ENCODE measurements at regions not wholly inside any gene's neighbourhood (a gene's known extent, or its start where the extent isn't known, plus 50 kb on each side); places are given as distances from the start of the nearest gene placed in this dataset.

DNA sequence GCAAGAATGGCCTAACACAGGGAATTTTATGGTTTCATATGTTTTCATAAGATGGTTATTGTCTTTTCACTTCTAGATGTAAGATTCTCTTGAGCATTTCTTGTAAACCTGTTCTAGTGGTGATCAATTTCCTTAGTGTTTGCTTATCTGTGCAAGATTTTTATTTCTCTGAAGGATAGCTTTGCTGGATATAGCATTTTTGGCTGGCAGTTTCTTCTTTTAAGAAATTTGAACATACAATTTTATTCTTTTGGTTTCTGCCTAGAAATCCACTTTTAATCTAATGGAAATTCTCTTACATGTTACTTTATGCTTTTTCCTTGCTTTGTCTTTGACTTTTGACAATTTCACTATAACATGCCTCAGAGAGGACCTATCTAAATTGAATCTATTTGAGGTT, 276.5 kb upstream of the SFRP2 start:
- H3K27ac Mint-ChIP-seq: no peak overlapping the region
- peaks cover 1 to 2% (median 2%) of the 10 kb centered on the region in 3 donors for H3K27me3 Mint-ChIP-seq (ENCODE audit: low read depth in 3 of 3)
- H3K4me3 Mint-ChIP-seq: no peak overlapping the region
- no peak overlapping the region for H2AFZ ChIP-seq (ENCODE audit: insufficient read depth, low read depth, low read length, poor library complexity, severe bottlenecking)
- no peaks in the 10 kb centered on the region for H3K79me2 ChIP-seq (ENCODE audit: insufficient read depth, low read length)
- intact Hi-C loops (cut with micrococcal nuclease): no loop called here
- no peaks in the 10 kb centered on the region for H4K20me1 ChIP-seq (ENCODE audit: insufficient read depth, low read length)
- H3K27me3 ChIP-seq (ENCODE audit: control insufficient read depth in 2 of 2, insufficient read depth in 2 of 2, low read length in 2 of 2): no peaks in the 10 kb centered on the region
- no peak overlapping the region for H3K4me3 ChIP-seq (replicated peaks in 1 of 3; ENCODE audit: low read depth in 2 of 3, low read length in 3 of 3)
- H3K4me2 ChIP-seq (replicated peaks; ENCODE audit: extremely low read depth, low read length, poor library complexity, severe bottlenecking): no peak overlapping the region
- no peaks in the 10 kb centered on the region for H3K36me3 Mint-ChIP-seq
- DNase-seq: no peak
- no peaks in the 10 kb centered on the region for H3K36me3 ChIP-seq (replicated peaks in 1 of 2; ENCODE audit: control insufficient read depth in 1 of 2, insufficient read depth in 2 of 2, low read length in 2 of 2)
- no peaks in the 10 kb centered on the region for H3K4me1 ChIP-seq (ENCODE audit: control insufficient read depth in 1 of 2, insufficient read depth in 2 of 2, low read length in 2 of 2)
- peaks cover 6 to 16% (median 15%) of the 10 kb centered on the region in 7 donors for H3K9me3 Mint-ChIP-seq
- H3K27ac ChIP-seq (ENCODE audit: low read depth in 1 of 2, low read length in 2 of 2): no peak overlapping the region
- H3K9me3 ChIP-seq (replicated peaks in 1 of 2; ENCODE audit: control insufficient read depth in 1 of 2, insufficient read depth in 1 of 2, low read length in 2 of 2): peaks cover 11 to 32% of the 10 kb centered on the region in 2 donors
- no peak overlapping the region for H3K9ac ChIP-seq (ENCODE audit: insufficient read depth, low read length, poor library complexity, severe bottlenecking)
- TF ChIP-seq, protein P1, sequence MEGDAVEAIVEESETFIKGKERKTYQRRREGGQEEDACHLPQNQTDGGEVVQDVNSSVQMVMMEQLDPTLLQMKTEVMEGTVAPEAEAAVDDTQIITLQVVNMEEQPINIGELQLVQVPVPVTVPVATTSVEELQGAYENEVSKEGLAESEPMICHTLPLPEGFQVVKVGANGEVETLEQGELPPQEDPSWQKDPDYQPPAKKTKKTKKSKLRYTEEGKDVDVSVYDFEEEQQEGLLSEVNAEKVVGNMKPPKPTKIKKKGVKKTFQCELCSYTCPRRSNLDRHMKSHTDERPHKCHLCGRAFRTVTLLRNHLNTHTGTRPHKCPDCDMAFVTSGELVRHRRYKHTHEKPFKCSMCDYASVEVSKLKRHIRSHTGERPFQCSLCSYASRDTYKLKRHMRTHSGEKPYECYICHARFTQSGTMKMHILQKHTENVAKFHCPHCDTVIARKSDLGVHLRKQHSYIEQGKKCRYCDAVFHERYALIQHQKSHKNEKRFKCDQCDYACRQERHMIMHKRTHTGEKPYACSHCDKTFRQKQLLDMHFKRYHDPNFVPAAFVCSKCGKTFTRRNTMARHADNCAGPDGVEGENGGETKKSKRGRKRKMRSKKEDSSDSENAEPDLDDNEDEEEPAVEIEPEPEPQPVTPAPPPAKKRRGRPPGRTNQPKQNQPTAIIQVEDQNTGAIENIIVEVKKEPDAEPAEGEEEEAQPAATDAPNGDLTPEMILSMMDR (IDR thresholded peaks at IDR 0.05): no peak
- H3K4me1 Mint-ChIP-seq: no peaks in the 10 kb centered on the region

DNA sequence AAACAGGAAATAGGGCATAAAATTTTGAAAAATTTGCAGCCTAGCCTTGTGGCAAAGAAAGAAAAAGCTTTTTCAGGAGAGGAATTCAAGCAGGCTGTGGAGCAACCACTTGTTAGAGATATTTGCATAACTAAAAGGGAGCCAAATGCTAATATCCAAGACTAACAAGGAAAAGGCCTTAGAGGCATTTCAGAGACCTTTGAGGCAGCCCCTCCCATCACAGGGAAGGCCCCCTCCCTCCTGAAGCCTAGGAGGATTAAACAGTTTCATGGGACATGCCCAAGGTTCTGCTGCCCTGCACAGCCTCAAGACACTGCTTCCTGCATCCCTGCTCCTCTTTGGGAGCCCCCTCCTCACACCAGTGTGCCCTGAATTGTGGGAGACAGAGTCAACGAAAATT, 275.4 kb upstream of the SFRP2 start:
- TF ChIP-seq, protein P1 (IDR thresholded peaks at IDR 0.05): no peak
- no peaks in the 10 kb centered on the region for H3K36me3 Mint-ChIP-seq
- Histone ChIP-seq H3K4me1 (ENCODE audit: control insufficient read depth in 1 of 2, insufficient read depth in 2 of 2, low read length in 2 of 2) (no peaks in the 10 kb centered on the region), H3K36me3 (replicated peaks in 1 of 2; ENCODE audit: control insufficient read depth in 1 of 2, insufficient read depth in 2 of 2, low read length in 2 of 2) (no peaks in the 10 kb centered on the region), H3K9ac (ENCODE audit: insufficient read depth, low read length, poor library complexity, severe bottlenecking) (no peak overlapping the region), H3K79me2 (ENCODE audit: insufficient read depth, low read length) (no peaks in the 10 kb centered on the region), H3K9me3 (replicated peaks in 1 of 2; ENCODE audit: control insufficient read depth in 1 of 2, insufficient read depth in 1 of 2, low read length in 2 of 2) (peaks cover 11 to 35% of the 10 kb centered on the region in 2 donors), H2AFZ (ENCODE audit: insufficient read depth, low read depth, low read length, poor library complexity, severe bottlenecking) (no peak overlapping the region), H3K27me3 (ENCODE audit: control insufficient read depth in 2 of 2, insufficient read depth in 2 of 2, low read length in 2 of 2) (no peaks in the 10 kb centered on the region), H3K4me3 (replicated peaks in 1 of 3; ENCODE audit: low read depth in 2 of 3, low read length in 3 of 3) (no peak overlapping the region), H3K4me2 (replicated peaks; ENCODE audit: extremely low read depth, low read length, poor library complexity, severe bottlenecking) (no peak overlapping the region), H4K20me1 (ENCODE audit: insufficient read depth, low read length) (no peaks in the 10 kb centered on the region), H3K27ac (ENCODE audit: low read depth in 1 of 2, low read length in 2 of 2) (no peak overlapping the region)
- WGBS (ENCODE audit: insufficient coverage): no CpG with 5 or more reads among the region's 1 CpG
- H3K9me3 Mint-ChIP-seq: peaks cover 6 to 16% (median 15%) of the 10 kb centered on the region in 7 donors
- H3K27me3 Mint-ChIP-seq (ENCODE audit: low read depth in 3 of 3): peaks cover under 1 to 2% (median 1%) of the 10 kb centered on the region in 3 donors
- H3K4me3 Mint-ChIP-seq: no peak overlapping the region
- H3K27ac Mint-ChIP-seq: no peak overlapping the region
- intact Hi-C loops (cut with micrococcal nuclease): no loop called here
- no peaks in the 10 kb centered on the region for H3K4me1 Mint-ChIP-seq
- no peak for DNase-seq
